ENCODE measurements at regions not wholly inside any gene's neighbourhood (a gene's known extent, or its start where the extent isn't known, plus 50 kb on each side); places are given as distances from the start of the nearest gene placed in this dataset.

DNA sequence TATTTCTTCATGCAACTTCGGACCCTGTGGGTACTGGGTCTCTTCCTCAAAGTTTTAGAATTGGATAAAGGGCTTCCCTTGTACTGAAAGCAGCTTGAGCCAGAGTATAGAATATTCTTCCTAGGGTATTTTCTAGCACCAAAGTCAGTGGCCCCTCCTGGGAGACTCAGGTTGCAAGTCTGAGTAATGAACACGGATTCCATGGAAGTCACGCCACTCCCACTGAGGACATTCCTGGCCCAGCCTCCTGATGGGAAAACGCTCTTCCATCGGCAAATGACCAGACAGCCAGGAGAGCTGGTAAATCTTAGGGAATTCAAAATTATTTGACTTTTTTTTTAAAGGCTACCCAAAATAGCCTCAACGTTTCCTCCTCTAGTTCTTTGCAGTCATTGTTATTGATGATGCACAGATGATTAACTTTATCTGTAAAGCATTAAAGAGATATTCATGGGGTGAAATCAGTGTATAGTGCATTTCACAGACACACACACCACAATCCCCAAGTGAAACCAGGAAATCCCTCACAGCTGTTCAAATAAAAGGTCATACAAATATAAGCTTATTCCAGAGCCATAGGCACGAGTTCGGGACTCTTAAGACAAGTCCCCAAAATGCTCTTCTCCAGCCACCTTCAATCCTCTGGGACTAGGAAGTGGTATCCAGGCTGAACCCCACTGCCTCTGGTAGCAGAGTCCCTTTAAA, 248.8 kb downstream of the SOD2 start:
- TF ChIP-seq GATA1 (IDR thresholded peaks at IDR 0.05; ENCODE audit: low read depth, low read length) (no peak), POLR2A (IDR thresholded peaks at IDR 0.05; ENCODE audit: low read length) (no peak)
- DNase-seq = no peak

DNA sequence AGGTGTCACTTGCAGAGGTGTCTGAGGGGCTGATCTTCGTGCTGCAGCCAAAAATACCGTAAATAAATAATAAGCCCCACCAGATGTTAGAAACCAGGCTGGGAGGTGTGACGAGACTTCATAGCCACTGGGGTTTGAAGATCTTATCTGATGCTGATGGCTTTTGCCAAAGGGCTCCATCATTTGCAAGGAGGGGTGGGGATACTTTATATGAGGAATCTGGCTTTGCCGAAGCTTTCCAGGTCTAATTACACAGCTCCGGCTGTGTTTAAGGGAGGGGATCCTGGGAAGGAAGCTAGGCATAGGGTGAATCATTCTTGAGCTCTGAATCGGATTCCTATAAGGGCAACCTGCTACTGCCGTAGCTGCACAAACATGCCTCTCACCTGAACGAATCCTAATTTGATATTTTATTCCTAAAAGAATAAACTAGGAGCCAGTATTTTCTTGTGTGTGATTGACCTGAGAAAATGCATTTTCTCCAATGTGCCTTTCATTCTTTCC, 249.6 kb downstream of the SOD2 start:
- TF ChIP-seq GATA1 (IDR thresholded peaks at IDR 0.05; ENCODE audit: low read depth, low read length) (no peak), POLR2A (IDR thresholded peaks at IDR 0.05; ENCODE audit: low read length) (no peak)
- DNase-seq = no peak

DNA sequence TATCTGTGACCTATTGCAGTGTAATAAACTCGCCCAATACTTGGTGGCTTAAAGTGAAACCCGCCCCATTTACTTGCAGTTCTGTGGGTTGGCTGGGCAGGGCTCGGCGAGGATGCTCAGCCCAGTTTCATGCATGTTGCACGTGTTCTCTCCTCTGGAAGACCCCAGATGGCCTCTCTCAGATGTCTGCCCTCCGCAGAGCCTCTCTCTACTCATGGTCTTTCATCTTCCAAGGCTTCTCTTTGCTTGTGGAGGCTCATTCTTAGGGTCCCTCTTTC, 251.4 kb downstream of the SOD2 start:
- no peak for DNase-seq
- TF ChIP-seq POLR2A (IDR thresholded peaks at IDR 0.05; ENCODE audit: low read length) = no peak
- TF ChIP-seq GATA1 (IDR thresholded peaks at IDR 0.05; ENCODE audit: low read depth, low read length) = no peak

DNA sequence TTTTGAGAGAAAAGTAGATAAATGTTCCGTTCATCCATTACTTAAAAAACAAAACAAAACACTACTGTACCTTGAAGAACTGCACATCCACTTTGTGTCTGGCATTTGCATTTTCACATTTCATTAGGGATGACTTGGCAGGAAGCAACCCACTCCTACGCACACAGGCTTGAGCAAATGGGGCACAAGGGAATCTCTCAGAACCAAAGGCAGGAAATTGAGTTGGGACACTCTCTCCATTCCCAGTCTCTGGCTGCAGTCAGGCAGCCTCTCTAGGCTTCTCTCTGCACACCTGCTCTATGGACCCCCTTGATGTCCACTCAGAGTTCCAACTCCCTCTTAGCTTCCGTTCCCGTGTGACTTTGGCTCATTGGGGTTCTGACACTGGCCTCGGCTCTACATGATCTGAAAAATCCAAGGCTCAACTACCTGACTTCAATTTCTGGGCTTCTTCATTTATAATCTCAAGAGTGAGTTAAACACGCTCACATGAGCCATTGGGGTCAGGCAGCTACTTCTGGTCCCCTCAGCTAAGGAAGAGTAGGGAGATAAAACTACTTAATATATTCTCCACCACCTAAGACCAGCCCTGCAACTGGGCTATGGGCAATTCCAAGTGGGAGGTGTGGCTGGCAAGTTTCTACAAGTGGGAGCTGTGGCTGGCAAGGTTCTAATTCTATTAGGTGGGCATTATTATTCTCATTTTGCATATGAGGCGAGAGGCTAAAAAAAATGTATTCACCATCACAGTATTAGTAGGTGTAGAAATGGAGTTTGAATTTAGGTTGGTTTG, 251.9 kb downstream of the SOD2 start:
- TF ChIP-seq POLR2A (IDR thresholded peaks at IDR 0.05; ENCODE audit: low read length) = no peak
- no peak for TF ChIP-seq GATA1 (IDR thresholded peaks at IDR 0.05; ENCODE audit: low read depth, low read length)
- DNase-seq = no peak

DNA sequence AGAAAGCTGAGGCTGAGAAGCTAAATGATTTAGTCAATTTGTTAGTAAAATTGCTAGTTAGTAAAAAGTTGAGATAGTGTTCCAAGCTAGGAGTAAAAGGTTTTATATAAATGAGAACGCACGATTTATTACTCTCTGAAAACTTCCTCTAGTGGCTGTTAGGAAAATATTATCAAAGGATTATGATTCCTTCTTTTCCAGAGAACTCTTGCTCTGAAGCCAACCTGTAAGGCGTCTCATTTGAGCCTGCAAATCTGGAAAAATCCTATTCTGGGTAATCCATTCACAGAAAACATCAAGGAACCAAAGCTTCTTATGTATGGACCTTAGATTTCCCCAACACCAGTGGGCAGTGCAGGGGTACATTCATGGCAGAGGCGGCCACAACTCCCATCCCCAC, 252.7 kb downstream of the SOD2 start:
- TF ChIP-seq GATA1 (IDR thresholded peaks at IDR 0.05; ENCODE audit: low read depth, low read length) (no peak), POLR2A (IDR thresholded peaks at IDR 0.05; ENCODE audit: low read length) (no peak)
- DNase-seq = no peak

DNA sequence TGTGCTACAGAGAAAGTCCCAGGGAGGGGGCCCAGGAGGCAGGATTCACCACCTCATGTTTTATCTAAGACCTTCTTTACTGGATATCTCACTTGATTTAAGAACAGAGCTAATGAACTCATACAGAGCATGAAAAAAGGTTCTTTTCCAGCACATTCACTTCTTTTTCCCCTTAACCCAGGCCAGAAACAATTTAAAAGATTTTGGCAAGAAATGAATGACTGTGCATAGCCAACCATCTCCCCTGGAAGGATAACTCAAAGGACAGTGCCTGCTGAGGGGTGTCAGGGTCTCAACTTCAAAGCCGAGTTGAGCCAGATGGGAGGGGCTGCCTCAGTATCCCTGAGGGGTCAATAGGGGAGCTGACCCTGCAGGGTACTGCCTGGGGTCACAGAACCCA, 253.4 kb downstream of the SOD2 start:
- DNase-seq = no peak
- no peak for TF ChIP-seq GATA1 (IDR thresholded peaks at IDR 0.05; ENCODE audit: low read depth, low read length)
- no peak for TF ChIP-seq POLR2A (IDR thresholded peaks at IDR 0.05; ENCODE audit: low read length)

DNA sequence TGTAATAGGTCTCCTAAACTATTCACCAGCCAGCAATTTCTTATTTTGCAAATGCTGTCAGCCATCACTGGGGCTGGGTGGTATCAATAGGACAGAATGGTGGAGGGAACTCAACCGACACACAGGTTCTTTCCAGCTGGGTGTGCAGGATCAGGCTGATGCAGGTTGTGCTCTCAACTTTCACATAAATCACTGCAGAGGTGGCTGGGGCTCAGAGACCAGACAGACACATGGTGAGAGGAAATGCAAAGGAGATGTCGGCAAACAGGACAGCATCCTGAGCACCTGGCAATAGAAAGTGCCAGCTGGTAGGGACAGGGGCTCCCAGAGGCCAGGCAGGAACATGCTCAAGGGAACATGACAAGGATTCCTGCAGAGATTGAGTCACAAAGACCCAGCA, 254.9 kb downstream of the SOD2 start:
- TF ChIP-seq GATA1 (IDR thresholded peaks at IDR 0.05; ENCODE audit: low read depth, low read length) (no peak), POLR2A (IDR thresholded peaks at IDR 0.05; ENCODE audit: low read length) (no peak)
- DNase-seq = no peak

DNA sequence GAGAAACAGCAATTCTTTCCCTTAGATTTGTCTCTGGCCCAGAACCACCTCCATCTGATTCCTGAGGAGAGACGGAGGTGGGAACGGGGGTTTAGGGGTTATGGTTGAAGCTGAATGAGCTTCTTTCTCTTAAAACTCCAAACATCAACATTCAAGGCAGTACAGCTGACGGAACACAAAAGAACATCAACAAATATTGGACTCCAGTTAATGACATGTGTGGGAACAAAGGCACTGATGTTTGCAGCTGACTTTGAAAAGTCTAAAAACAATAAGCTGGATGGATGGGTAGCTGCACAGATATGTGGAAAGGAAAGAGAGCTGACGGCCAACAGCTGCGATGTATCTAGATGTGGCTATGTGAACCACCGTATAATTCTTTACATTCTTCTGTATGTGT, 256.5 kb downstream of the SOD2 start:
- DNase-seq = no peak
- no peak for TF ChIP-seq GATA1 (IDR thresholded peaks at IDR 0.05; ENCODE audit: low read depth, low read length)
- no peak for TF ChIP-seq POLR2A (IDR thresholded peaks at IDR 0.05; ENCODE audit: low read length)

DNA sequence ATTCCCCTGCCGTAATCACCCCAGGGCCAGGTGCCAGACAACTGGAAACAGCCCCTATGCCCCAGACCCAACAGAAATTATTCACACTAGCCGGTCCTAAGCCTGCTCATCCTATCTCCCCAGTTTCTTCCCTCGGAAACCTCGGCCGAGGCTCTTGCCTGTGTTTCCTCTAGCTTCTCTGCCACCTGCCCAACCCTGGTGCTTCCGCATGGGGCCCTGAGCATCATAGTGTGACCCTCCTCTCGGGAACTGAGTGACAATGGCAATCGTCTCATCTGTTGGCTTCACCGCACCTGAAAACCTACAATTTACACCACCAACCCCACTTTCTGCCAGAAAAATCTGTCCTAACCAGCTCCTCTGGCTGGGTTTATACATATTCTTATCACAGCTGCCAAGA, 257.3 kb downstream of the SOD2 start:
- no peak for DNase-seq
- TF ChIP-seq POLR2A (IDR thresholded peaks at IDR 0.05; ENCODE audit: low read length) (no peak), GATA1 (IDR thresholded peaks at IDR 0.05; ENCODE audit: low read depth, low read length) (no peak)

DNA sequence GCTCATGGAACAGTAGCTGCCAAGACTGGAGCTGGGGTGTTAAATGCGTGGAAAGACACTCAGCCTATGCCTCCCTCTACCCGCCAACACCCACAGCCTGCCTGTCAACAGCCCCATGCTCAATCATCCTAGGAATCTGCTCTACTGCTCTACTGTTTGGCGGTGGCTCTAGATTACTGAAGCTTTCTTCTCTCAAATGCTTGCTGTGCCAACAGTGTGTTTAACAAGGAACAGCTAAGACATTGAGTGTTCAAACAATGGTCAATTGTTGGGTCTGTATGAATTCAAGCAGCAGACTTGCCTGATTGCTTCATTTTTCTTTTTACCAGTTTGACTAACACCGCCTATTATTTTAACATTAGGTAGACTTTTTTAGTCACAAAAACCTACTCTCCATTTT, 258.6 kb downstream of the SOD2 start:
- no peak for DNase-seq
- TF ChIP-seq GATA1 (IDR thresholded peaks at IDR 0.05; ENCODE audit: low read depth, low read length) (no peak), POLR2A (IDR thresholded peaks at IDR 0.05; ENCODE audit: low read length) (no peak)

DNA sequence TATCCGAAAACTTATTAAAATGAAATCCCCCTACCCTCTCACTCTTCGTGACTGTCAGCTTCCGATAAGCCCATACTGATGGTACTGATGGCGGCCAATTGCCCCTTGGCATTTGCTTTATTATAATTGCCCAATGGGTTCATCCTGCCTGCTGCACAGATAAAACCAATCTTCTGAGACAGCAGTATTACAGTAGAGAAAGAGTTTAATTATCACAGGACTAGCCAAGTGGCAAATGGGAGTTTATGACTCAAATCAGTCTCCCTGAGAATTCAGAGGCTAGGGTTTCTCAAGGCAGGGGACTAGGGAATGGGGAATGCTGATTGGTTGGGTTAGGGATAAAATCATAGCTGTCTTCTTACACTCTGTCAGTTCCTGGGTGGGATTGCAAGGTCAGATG, 259.5 kb downstream of the SOD2 start:
- DNase-seq = no peak
- TF ChIP-seq POLR2A (IDR thresholded peaks at IDR 0.05; ENCODE audit: low read length) (no peak), GATA1 (IDR thresholded peaks at IDR 0.05; ENCODE audit: low read depth, low read length) (no peak)

DNA sequence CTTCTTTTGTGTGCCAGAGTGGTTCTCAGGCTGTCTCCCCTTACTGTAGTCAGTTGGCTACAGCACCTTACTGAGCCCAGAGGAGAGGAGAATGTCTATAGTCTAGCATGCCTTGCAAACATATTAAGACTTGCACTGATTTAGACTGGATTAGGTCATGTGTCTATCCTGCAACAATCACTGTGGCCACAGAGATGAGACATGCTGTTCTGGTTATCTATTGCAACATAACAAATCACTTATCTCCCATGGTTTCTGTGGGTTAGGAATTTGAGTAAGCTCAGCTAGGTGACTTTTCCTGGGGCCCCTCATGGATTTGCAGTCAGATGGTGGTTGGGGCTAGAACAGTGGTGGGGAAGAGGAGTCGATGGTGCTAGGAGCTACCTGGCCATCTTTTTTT, 261.3 kb downstream of the SOD2 start:
- no peak for DNase-seq
- no peak for TF ChIP-seq POLR2A (IDR thresholded peaks at IDR 0.05; ENCODE audit: low read length)
- TF ChIP-seq GATA1 (IDR thresholded peaks at IDR 0.05; ENCODE audit: low read depth, low read length) = no peak

DNA sequence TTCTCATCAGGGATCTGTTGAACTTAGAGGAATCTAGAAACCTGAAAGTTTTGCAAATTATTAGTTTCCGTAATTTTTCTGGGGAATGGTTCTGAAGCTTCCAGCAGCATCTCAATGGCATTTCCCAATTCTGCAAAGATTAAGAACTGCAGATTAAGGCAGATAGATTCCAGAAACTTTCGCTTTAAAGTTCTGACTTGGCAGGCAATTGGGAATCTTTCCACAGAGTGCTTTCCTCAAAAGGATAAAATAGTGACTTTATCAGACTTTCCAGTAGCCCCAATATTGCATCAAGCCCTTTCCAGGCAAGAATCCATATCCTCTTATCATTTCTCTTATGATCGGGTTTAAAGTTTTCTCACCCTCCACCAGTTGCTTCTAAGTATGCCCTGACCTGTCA, 261.1 kb downstream of the FNDC1 start:
- TF ChIP-seq POLR2A (IDR thresholded peaks at IDR 0.05; ENCODE audit: low read length) (no peak), GATA1 (IDR thresholded peaks at IDR 0.05; ENCODE audit: low read depth, low read length) (no peak)
- no peak for DNase-seq

DNA sequence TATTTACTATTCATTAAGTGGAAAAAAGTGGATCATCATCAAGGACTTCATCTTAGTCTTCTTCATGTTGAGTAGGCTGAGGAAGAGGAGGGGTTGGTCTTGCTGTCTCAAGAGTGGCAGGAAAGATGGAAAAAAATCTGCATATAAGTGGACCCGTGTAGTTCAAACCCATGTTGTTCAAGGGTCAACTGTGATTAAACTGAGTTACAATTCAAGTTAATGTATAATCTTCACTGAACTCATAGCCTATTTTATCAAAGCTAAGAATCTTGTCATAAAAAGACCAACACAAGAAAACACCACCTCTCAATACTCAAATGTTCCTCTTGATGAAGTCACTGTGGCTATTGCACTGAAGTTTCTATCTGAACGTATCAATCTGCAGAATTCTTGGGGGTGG, 260.2 kb downstream of the FNDC1 start:
- no peak for DNase-seq
- TF ChIP-seq GATA1 (IDR thresholded peaks at IDR 0.05; ENCODE audit: low read depth, low read length) (no peak), POLR2A (IDR thresholded peaks at IDR 0.05; ENCODE audit: low read length) (no peak)

DNA sequence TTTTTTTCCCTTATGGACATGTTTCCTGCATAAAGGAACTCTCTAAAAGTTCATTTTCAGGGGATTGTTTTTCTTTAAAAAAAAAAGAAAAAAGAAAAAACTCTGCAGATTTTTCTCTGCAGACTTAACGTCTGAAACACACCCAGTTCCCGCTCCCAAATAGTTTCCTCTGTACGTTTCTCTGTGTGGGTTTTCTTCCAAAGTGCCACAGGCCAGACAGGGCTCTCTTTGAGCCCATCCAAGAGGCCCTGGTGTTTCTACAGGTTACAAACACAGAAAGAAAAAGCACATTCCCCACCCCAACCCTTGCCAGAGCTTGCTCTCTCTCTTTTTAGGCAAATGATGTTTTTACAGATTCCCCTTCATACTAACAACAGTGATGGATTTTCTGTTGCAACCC, 258.6 kb downstream of the FNDC1 start:
- DNase-seq = no peak
- TF ChIP-seq GATA1 (IDR thresholded peaks at IDR 0.05; ENCODE audit: low read depth, low read length) (no peak), POLR2A (IDR thresholded peaks at IDR 0.05; ENCODE audit: low read length) (no peak)
